GM19468 (cell line): ENCODE measurements at regions not wholly inside any gene's neighbourhood (a gene's known extent, or its start where the extent isn't known, plus 50 kb on each side); places are given as distances from the start of the nearest gene placed in this dataset.

Source experiments
- ATAC-seq: cut with Tn5 transposase; IDR thresholded peaks from one replicate; pipeline ENCODE4 v1.9.1; 2021; ENCODE audit warnings: mild to moderate bottlenecking, moderate library complexity, moderate number of reproducible peaks; ENCODE audit not compliant: unreplicated experiment; ENCODE audit errors: extremely low read depth

DNA sequence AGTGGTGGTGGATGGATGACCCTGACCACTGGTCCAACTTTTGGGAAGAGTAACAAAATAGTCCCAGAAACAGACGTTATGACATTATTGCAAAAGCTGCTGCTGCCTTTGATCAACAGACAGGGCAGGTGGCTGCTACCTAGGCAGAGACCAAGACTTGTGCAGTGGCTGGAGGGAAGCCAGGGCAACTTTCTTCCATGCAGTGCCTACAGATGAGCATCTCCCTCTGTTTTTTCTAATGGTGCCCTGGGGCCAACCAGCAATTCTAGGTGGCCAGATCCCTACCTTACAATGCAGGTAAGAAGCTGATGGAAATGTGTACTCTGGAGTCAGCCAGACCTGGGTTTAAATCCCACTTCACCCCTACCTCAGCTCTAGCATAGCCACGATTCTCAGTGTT, 283.1 kb upstream of the POU3F1 start:
- no peak for ATAC-seq

GRCh38 chr1:38328278-38329035, 281.9 kb upstream of the POU3F1 start:
- no peak for ATAC-seq

DNA sequence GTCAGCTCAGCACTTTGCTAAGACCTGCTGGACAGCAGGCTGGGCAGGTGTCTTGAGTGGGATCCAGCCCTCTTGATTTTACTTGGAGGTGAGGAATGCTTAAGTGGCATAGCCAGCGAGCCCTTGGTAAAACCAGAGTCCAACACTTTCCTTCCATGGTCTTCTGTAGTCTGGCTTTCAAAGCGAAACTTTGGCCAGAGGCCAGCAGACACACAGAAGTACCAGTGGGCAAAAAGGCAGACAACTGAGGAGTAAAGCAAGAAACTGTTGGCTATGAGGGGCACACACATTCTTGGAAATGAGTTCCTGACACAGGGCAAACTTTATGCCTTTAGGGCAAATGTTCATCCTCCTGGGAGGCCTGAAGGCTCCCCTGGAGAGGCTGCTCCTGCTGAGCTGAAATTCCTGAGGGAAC, 281.0 kb upstream of the POU3F1 start:
- no peak for ATAC-seq

GRCh38 chr1:38326856-38327255, 280.3 kb upstream of the POU3F1 start:
- ATAC-seq = no peak

- no peak for ATAC-seq
These were observed 279.5 kb upstream of the POU3F1 start for GRCh38 chr1:38326135-38326534.

GRCh38 chr1:38312753-38313152, 266.2 kb upstream of the POU3F1 start:
- no peak for ATAC-seq

DNA sequence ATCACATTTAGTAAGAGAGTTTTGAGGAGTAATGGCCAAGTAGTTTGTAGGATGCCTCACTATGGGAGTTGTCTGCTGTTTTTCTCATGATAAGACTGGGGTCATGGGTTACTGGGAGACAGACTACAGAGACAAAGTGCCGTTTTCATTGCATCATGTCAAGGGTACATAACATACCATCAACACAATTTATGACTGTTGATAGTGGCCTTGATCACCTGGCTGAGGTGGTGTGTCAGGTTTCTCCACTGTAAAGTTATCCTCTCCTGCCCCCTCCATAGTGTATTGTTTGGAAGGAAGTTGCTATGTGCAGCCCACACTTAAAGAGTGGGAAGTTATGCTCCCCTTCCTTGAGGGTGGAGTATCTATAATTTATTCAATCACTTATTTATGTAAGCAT, 263.5 kb upstream of the POU3F1 start:
- ATAC-seq = no peak

DNA sequence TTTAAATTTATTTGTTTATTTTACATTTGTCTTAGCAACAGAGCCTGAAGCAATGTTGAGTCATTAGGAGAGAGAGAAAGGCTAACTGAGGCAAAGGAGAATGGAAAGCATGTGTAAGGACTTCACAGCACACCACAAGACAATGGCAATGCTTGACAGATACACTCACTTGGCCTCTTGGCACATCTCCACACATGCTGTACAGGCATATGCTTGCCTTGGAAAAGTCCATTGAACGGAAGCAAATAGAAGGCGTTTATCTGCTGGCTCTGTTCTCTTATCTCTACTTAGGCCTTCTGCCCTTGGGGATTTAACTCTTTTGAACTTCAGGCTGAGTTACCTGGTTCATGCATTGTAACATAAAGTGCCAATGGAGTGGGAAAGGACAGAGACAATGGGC, 262.2 kb upstream of the POU3F1 start:
- no peak for ATAC-seq

- ATAC-seq = no peak
These were observed 259.1 kb upstream of the POU3F1 start for GRCh38 chr1:38305666-38306065.

GRCh38 chr1:38303843-38304242, 257.2 kb upstream of the POU3F1 start:
- no peak for ATAC-seq

GRCh38 chr1:38301040-38301439, 254.4 kb upstream of the POU3F1 start:
- ATAC-seq = no peak

DNA sequence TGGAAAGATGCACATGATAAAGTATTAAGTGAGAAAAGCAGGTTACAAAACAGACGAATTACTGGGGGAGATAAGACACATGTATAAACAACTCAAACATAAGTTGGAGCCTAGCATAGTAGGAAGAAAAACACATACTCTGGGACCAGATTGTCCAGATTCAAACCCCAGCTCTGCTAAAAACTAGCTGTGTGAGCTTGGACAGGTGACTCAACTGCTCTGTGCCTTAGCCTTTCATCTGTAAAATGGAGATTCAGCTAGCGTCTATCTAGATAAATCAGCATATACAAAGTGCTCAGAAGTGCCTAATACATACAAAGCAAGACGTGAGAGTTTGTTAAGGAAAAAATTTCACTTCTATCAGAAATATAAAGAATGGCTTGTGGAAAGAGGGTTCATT, 254.0 kb upstream of the POU3F1 start:
- ATAC-seq = no peak

DNA sequence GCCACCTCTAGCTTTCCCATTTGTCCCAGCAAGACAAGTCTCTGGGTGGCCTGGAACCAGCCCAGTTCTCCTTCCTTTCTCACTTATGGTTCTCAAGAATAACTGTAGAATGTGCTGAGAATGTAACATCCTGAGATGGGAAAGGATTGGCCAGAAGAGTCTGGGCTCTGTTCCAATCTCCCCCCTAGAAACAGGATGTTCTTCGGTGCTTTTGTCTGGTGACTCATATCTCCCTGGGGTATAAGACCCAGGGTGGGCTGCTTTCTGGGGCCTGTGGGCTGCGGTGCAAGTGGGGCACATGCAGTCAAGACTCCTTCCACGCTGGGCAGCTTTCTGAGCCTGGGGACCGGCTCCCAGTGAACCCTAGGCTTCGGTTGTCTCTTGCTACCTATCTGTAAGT, 251.2 kb upstream of the POU3F1 start:
- no peak for ATAC-seq

DNA sequence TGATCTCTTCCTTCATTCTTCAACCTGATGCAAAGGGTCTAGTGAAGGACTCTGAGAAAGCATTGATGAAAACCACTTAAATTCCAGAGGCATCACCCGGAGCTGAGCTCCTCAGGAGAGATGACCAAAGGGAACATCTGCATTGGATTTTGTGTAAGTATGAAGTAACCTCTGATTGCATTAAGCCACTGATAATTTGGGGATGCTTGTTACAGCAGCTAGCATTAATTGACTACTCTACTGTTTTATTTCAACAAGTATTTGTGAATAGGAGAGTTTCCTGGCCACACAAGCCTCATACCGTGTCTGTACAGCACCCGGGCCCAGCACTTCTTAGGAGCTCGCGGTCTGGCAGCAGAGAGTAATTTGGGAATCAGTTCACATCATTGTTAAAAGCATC, 250.7 kb upstream of the POU3F1 start:
- no peak for ATAC-seq

DNA sequence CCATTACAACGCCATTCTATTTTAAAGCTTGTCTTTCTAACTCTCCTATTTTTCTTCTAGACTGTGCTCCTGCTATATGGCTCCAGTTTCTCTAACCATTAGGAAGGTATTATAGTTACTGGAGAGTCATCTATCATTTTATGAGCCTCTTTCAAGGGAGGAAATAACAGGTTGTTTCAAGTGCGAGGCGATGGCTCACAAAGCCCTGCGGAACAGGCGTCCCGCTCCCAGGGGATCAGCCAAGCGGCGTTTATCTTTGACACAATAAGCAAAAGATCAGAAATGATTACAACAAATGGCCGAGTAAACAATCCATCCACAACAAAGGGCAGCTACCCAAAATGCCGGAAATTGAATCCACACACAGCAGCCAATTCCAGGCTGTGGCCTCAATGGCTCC, 249.5 kb upstream of the POU3F1 start:
- ATAC-seq = no peak

DNA sequence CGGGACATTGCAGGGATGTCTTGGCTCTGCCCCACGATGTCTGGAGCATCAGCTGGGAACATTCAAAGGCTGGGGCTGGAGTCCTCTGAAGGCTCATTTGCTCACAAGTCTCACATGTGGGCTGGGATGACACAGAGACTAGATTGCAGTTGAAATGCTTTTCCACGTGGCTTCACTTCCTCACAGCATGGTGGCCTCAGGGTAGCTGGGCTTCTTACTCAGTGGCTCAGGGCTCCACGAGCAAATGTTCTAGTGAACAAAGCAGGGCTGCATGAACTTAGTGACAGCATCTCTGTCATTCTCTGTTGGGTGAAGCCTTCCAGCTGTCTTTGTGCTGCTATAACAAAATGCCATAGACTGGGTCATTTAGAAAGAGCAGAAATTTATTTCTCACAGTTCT, 247.0 kb upstream of the POU3F1 start:
- ATAC-seq = no peak

DNA sequence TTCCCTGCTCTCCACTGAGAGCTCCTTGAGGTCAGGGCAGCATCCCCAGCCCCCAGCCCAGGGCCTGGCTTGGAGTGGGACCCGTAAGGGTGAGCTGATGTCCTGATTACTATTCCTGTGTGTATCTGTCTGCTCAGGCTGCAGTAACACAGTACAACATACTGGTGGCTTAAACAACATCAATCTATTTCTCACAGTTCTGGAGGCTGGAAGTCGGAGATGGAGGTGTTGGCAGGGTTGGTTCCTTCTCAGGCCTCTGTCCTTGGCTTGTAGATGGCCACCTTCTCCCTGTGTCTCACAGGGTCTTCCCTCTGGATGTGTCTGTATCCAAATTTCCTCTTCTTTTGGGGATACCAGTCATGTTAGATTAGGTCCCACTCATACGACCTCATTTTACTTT, 246.4 kb upstream of the POU3F1 start:
- no peak for ATAC-seq

- no peak for ATAC-seq
These were observed 245.4 kb upstream of the POU3F1 start for GRCh38 chr1:38291906-38292521.

DNA sequence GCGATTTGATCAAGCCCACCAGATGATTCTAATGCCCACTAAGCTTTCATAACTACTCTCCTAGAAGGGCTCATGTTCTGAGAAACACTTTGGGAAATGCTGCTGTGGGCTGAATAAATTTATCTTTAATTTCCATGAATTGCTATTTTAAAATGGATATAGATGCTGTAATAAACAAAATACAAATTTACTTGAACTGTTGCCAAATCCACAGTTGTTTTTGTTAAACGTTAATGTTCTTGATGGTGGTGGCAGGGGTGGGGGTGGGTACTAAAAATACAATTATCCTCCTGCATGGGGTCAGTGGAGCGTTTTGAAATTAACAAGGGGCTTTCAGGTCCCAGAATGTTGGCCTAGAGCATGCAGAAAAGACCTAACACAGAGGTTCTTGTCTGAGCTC, 244.7 kb upstream of the POU3F1 start:
- no peak for ATAC-seq

- ATAC-seq = no peak
These were observed 242.4 kb upstream of the POU3F1 start for GRCh38 chr1:38289034-38289433.

DNA sequence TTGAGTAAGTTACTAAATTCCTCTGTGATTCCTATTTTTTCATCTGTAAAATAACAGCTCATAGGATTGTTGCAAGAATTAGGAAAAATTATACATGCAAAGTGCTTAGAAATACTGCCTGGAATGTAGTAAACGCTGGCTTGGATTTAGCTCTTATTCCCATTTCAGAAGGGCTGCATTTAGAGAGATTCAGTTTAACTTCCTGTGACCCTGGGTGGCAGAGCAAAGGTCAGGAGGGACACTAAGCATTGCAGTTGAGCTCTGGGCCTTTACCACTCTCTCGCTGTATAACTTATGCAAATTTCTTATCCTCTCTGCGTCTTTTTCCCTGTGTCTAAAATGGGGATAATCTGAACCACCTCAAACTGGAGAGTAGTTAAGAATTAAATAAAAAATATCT, 241.0 kb upstream of the POU3F1 start:
- no peak for ATAC-seq

DNA sequence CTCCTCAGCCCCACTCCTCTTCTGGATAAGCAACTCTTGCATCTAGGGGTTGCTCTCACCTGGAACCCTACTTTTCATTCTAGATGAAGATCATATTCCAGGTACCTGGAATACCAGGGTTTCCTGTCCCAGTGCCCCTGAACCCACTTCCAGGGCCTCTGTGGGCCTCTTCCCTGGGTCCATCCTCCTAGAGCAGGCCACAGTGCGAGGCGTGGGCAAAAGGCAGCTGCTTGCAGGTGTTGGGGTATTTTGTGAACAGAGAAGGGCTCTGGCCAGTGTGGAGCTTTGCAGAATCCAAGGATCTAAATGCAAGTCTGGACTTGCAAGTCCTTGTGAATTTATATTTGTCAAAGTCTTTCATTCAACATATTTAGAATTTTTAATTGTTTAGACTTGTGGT, 240.4 kb upstream of the POU3F1 start:
- no peak for ATAC-seq
